Activated naive CD8-positive, alpha-beta T cell treated with anti-CD3 and anti-CD28 coated beads for 36 hours (primary cell): ENCODE measurements at regions not wholly inside any gene's neighbourhood (a gene's known extent, or its start where the extent isn't known, plus 50 kb on each side); places are given as distances from the start of the nearest gene placed in this dataset.

Source experiments
- DNase-seq: peaks from one replicate; pipeline ENCODE4 v3.0.0; 2021
- H3K27ac Mint-ChIP-seq: one replicate; pipeline ENCODE4 v1.8.0; 2022; ENCODE audit warnings: mild to moderate bottlenecking, moderate library complexity, mixed read lengths
- H3K27me3 Mint-ChIP-seq: one replicate; pipeline ENCODE4 v1.8.0; 2022; ENCODE audit warnings: mild to moderate bottlenecking, mixed read lengths
- H3K36me3 Mint-ChIP-seq: one replicate; pipeline ENCODE4 v1.8.0; 2021; ENCODE audit warnings: mild to moderate bottlenecking, mixed read lengths
- H3K4me1 Mint-ChIP-seq: one replicate; pipeline ENCODE4 v1.8.0; 2021; ENCODE audit warnings: mixed read lengths
- H3K4me3 Mint-ChIP-seq: one replicate; pipeline ENCODE4 v1.8.0; 2022; ENCODE audit warnings: mild to moderate bottlenecking, moderate library complexity, mixed read lengths
- H3K9me3 Mint-ChIP-seq: one replicate; pipeline ENCODE4 v1.8.0; 2022; ENCODE audit warnings: mixed read lengths

DNA sequence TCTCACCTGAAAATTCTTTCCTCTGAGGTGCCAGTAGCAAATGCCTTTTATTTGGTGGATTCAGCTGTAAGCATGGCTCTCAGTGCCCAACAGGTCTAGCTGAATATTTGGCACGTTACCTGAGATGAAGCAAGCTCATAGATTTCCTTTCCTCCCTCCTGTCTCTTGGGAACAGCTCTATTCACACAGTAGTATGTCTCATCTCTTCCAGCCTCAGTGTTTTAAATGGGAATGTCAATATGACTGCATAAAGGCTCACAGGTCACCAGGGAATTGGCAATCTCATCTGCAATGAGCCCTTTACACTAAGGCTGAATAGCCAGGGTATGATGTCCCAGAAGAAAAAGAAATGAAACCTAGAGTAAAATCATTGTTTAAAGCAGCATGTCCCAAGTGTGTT lies 733.5 kb downstream of the NTRK3 start:
- no peak for DNase-seq
- no peaks in the 10 kb centered on the region for H3K27me3 Mint-ChIP-seq
- H3K9me3 Mint-ChIP-seq, result no peaks in the 10 kb centered on the region
- H3K36me3 Mint-ChIP-seq, result no peaks in the 10 kb centered on the region
- H3K4me1 Mint-ChIP-seq, result no peaks in the 10 kb centered on the region
- no peak overlapping the region for H3K27ac Mint-ChIP-seq
- no peak overlapping the region for H3K4me3 Mint-ChIP-seq

DNA sequence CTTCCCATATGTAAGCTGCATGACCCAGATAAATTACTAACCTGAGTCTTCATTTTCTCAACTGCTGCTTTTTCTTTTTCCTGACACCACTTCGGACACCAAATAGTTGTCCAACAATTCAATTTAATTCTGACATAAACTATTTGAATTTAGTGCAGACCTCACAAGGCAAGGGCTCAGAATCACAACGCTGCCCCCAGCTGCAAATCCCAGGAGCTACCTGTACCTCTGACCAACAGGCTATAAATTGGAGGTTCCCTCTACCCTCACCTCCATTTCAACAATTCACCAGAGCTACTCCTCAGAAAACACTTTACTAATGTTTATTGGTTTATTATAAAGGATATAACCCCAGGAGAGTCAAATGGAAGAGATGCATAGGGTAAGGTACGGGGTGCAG lies 737.6 kb downstream of the NTRK3 start:
- Mint-ChIP-seq H3K4me3 (no peak overlapping the region), H3K36me3 (no peaks in the 10 kb centered on the region), H3K9me3 (no peaks in the 10 kb centered on the region), H3K27ac (no peak overlapping the region), H3K4me1 (no peaks in the 10 kb centered on the region), H3K27me3 (no peaks in the 10 kb centered on the region)
- DNase-seq, result no peak

DNA sequence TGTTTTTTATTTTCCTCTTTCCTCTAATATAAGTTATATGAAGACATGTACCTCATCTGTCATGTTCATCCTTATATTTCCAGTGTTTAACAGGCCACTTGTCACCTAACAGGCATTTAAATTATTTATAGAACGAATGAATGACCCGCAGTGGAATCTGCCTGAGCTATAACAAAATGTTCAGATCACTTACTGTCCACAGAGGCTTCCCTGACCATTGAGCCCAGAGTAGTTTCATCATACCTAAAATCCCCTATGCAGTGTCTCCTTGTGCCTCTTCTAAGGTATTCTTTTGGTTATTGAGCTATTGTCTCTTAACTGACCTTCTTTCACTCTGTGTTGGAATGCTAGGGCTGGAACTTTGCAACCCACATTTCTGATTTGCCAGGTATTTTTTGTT lies 748.5 kb downstream of the NTRK3 start:
- no peaks in the 10 kb centered on the region for H3K4me1 Mint-ChIP-seq
- H3K27me3 Mint-ChIP-seq, result peaks cover 5% of the 10 kb centered on the region
- H3K27ac Mint-ChIP-seq, result no peak overlapping the region
- no peak overlapping the region for H3K4me3 Mint-ChIP-seq
- no peaks in the 10 kb centered on the region for H3K36me3 Mint-ChIP-seq
- H3K9me3 Mint-ChIP-seq, result no peaks in the 10 kb centered on the region
- no peak for DNase-seq

DNA sequence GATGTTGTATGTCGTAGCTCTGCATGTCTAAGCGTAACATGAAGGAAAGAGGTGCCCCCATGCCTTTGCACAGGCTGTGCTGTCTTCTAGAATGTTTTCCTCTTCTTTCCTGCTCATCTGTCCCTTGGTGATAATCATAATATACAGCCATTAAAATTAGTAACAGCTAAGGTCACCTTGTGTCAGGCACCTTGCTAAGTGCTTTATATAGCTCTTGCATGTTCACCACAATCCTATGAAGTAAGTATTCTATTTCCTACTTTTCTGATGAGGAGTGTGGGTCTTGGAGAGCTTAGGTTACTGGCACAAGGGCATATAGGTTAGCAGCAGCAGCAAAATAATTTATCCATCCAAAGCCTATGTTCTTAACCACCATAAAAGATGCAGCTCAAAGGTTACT lies 754.4 kb downstream of the NTRK3 start:
- Mint-ChIP-seq H3K4me1 (no peaks in the 10 kb centered on the region), H3K4me3 (no peak overlapping the region), H3K9me3 (no peaks in the 10 kb centered on the region), H3K27me3 (peaks cover 5% of the 10 kb centered on the region), H3K27ac (no peak overlapping the region), H3K36me3 (no peaks in the 10 kb centered on the region)
- no peak for DNase-seq

DNA sequence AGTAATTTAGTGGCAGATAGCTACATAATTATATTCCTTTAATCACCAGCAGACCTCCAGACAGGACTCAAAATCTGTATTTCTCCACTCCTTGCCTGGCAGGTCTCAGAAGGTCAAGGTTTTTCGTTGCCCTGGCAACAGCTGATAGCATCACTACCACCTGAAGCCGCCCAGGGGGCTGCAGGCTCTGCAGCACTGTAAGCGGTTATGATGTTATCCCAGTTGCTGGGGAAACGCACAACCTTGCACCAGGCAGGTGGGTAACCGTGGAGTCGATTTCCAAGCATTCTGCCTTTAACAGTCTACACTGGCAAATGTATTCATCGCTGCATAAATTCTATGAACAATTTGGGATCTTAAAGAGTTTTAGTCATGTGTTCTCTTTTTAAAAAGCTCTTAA lies 756.3 kb downstream of the NTRK3 start:
- peaks cover 5% of the 10 kb centered on the region for H3K27me3 Mint-ChIP-seq
- H3K9me3 Mint-ChIP-seq, result no peaks in the 10 kb centered on the region
- no peaks in the 10 kb centered on the region for H3K4me1 Mint-ChIP-seq
- H3K27ac Mint-ChIP-seq, result no peak overlapping the region
- H3K4me3 Mint-ChIP-seq, result no peak overlapping the region
- H3K36me3 Mint-ChIP-seq, result no peaks in the 10 kb centered on the region
- DNase-seq, result no peak

DNA sequence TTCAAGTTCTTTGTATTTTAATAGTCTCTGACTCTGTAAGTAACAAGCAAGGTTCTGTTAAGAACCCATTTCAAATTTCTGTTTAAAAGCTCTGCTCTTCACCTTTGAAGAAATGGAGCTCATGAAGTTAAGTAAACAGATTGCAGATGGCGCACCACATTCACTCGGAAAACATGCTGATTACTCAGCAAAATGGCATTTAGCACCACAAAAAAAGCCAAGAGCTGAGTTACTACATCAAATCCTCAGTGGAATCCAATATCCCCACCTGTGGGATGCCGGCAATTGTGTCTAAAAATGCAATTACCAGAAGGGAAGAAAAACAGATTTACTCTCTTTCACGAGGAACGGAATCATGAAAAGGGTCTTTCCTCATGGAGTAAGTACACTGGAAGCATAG lies 758.0 kb downstream of the NTRK3 start:
- H3K9me3 Mint-ChIP-seq, result no peaks in the 10 kb centered on the region
- H3K4me3 Mint-ChIP-seq, result no peak overlapping the region
- H3K4me1 Mint-ChIP-seq, result no peaks in the 10 kb centered on the region
- DNase-seq, result no peak
- no peak overlapping the region for H3K27ac Mint-ChIP-seq
- peaks cover 10% of the 10 kb centered on the region for H3K27me3 Mint-ChIP-seq
- H3K36me3 Mint-ChIP-seq, result no peaks in the 10 kb centered on the region

DNA sequence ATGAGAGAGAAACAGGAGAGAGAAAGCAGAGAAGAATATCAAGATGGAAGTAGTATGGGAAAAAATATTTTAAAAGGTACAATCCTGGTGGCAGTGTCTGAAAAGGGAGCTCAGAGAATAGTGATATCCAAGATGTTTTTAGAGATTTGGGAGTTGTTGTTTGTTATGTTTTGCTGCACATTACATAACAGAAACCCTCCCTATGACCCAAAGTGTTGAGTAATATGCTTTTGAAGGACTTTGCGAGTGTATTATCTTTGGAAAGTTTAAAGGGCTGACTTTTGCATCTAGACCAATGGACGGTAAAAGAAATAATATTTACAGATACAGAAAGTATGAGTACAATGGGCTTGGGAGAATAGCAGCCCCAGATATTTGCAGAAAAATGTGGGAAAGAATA lies 759.7 kb downstream of the NTRK3 start:
- H3K4me3 Mint-ChIP-seq, result no peak overlapping the region
- no peak for DNase-seq
- H3K27ac Mint-ChIP-seq, result no peak overlapping the region
- no peaks in the 10 kb centered on the region for H3K36me3 Mint-ChIP-seq
- H3K4me1 Mint-ChIP-seq, result no peaks in the 10 kb centered on the region
- no peaks in the 10 kb centered on the region for H3K9me3 Mint-ChIP-seq
- H3K27me3 Mint-ChIP-seq, result peaks cover 10% of the 10 kb centered on the region

DNA sequence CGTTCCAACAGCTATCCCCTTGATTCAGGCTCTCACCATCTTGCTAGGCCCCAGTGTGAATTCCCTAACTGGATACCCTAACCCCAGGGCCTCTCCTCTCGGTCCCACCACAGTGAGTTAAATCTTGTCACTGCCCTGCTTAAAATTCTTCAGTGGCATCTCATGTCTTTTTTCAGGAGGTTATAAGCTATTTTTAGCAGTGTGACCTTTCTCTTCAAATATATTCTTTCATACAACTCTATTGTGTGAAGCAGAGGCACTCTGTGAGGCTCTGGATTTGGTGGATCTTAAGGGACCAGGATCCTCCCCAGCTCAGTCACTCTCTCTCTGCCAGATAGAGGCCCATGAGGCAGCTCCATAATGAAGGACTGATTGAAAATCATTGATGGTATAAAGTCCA lies 760.4 kb downstream of the NTRK3 start:
- no peak overlapping the region for H3K27ac Mint-ChIP-seq
- no peak for DNase-seq
- H3K4me3 Mint-ChIP-seq, result no peak overlapping the region
- peaks cover 10% of the 10 kb centered on the region for H3K27me3 Mint-ChIP-seq
- H3K9me3 Mint-ChIP-seq, result no peaks in the 10 kb centered on the region
- H3K4me1 Mint-ChIP-seq, result no peaks in the 10 kb centered on the region
- no peaks in the 10 kb centered on the region for H3K36me3 Mint-ChIP-seq

DNA sequence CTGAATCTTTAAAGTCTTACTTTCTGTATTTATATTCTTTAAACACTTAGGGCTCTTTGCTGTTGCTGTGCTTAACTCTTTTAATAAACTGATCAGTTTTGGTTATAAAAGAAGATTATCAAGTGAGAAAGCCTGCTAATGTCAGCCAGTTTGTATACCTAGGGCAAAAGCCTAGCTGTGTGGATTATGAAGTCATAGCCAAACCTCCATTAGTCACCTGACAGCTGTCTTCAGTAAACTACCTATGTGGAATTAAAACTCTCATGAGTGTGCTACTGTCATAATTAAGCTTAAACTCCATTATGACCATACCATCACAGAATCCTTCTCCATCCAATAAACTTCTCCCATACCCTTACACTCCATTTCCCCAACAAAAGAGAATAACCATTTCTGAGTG lies 762.7 kb downstream of the NTRK3 start:
- no peak overlapping the region for H3K27ac Mint-ChIP-seq
- no peak overlapping the region for H3K4me3 Mint-ChIP-seq
- no peak for DNase-seq
- no peaks in the 10 kb centered on the region for H3K4me1 Mint-ChIP-seq
- H3K27me3 Mint-ChIP-seq, result peaks cover 10% of the 10 kb centered on the region
- no peaks in the 10 kb centered on the region for H3K9me3 Mint-ChIP-seq
- no peaks in the 10 kb centered on the region for H3K36me3 Mint-ChIP-seq

DNA sequence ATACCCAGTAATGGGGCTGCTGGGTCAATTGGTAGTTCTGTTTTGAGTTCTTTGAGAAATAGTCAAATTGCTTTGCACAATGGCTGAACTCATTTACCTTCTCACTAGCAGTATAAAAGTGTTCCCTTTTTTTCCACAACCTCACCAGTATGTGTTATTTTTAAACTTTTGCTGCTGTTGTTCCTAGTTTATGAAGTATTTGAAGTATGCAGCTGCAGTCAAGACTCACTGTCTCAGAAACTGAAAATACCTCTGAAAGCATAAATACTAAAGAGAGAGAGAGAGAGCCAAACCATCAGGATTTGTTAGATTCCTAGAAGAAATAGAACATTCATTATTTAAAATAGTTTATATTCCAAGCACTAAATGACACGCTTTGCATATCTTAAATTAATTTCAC lies 764.2 kb downstream of the NTRK3 start:
- H3K36me3 Mint-ChIP-seq, result no peaks in the 10 kb centered on the region
- no peak overlapping the region for H3K4me3 Mint-ChIP-seq
- H3K27me3 Mint-ChIP-seq, result peaks cover 10% of the 10 kb centered on the region
- no peaks in the 10 kb centered on the region for H3K9me3 Mint-ChIP-seq
- no peaks in the 10 kb centered on the region for H3K4me1 Mint-ChIP-seq
- H3K27ac Mint-ChIP-seq, result no peak overlapping the region
- no peak for DNase-seq

DNA sequence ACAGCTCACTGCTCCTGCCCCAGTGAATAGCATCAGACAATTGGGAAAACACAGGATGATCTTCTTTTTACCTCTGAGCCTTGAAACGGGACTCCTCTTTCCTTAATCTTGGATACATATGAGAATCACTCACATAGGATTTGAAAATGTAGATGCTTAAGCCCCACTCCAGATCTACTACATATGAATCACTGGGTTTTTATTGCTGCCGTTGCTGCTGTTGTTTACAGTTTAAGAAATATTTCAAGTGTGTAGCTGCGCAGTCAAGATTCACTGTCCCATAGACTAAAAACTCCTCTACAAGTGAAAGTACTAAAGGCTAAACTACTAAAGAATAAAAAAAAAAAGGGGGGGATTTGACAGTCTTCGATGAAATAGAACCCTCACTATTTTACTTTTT lies 765.9 kb downstream of the NTRK3 start:
- peaks cover 10% of the 10 kb centered on the region for H3K27me3 Mint-ChIP-seq
- no peaks in the 10 kb centered on the region for H3K4me1 Mint-ChIP-seq
- no peak overlapping the region for H3K4me3 Mint-ChIP-seq
- no peak for DNase-seq
- no peaks in the 10 kb centered on the region for H3K36me3 Mint-ChIP-seq
- H3K9me3 Mint-ChIP-seq, result no peaks in the 10 kb centered on the region
- no peak overlapping the region for H3K27ac Mint-ChIP-seq

DNA sequence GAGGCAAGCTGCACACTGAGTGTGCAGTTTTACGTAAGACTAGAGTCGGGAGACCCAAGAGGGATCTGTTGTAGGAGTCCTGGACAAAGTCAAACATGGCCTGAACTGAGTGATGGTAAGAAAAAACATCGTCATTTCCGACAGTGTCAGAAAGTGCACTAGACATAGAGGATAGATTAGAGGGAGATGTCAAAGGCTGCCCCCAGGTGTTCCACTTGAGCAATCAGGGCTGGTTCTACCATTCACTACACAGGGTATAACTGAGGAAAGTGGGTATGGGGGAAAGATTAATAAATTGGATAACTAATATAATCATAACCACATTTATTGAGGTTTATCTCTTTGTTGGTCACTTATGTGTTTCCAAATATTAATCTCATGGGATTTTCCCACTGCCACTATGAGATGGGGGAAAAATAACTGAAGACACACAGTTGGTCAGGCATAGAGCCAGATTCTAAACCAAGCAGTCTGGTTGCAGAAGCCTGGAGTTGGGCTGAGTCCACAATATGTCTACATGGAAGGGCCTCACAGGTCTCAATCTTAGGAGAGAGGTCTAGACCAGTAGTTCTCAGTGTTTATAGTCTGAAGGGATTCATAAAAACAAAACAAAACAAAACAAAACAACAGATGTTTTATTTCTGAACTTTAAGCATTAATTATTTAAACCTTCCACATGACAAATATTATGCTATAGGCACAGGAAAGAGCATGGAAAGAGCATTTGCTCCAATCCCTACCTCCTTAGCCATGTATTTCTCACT lies 766.5 kb downstream of the NTRK3 start:
- no peaks in the 10 kb centered on the region for H3K9me3 Mint-ChIP-seq
- H3K36me3 Mint-ChIP-seq, result no peaks in the 10 kb centered on the region
- no peaks in the 10 kb centered on the region for H3K4me1 Mint-ChIP-seq
- no peak overlapping the region for H3K27ac Mint-ChIP-seq
- no peak overlapping the region for H3K4me3 Mint-ChIP-seq
- peaks cover 4% of the 10 kb centered on the region for H3K27me3 Mint-ChIP-seq
- DNase-seq, result no peak

DNA sequence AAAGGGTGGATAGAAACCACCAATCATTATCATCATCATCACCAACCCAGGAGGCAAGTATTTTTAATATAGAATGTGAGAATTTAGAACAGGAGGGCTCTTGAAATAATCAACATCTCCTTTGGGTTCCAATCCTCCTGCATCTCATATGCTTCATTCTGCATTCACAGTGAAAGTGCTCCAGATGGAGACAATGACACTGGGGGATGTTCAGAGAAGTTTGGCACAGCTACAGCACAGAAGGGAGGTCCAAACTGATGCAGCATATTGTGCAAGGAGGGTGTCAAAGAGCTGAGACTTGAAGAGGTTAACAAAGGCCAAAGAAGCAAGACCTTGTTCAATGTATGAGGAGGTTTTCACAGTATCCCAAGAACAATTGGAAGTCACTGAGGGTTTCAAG lies 767.1 kb downstream of the NTRK3 start:
- DNase-seq, result no peak
- H3K27ac Mint-ChIP-seq, result no peak overlapping the region
- H3K9me3 Mint-ChIP-seq, result no peaks in the 10 kb centered on the region
- H3K27me3 Mint-ChIP-seq, result peaks cover under 1% of the 10 kb centered on the region
- no peaks in the 10 kb centered on the region for H3K4me1 Mint-ChIP-seq
- no peaks in the 10 kb centered on the region for H3K36me3 Mint-ChIP-seq
- H3K4me3 Mint-ChIP-seq, result no peak overlapping the region

DNA sequence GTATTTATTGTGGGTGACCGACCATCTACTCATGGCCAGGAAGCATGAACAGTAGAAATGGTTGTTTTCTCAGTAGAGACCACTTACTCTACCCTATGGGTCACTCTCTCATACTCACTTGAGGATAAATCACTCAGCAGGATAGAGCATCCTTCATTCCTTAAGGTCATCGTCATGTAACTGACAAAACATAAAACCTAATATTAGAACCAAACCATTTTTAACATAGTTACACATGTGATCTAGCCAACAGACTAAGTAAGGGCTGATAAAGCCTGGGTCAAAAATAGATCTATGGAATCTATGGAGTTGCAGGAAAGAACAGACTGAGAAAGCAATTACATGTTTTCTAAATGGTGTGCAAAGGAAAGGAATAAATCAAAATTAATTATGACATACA lies 769.1 kb downstream of the NTRK3 start:
- Mint-ChIP-seq H3K36me3 (no peaks in the 10 kb centered on the region), H3K27ac (no peak overlapping the region), H3K27me3 (no peaks in the 10 kb centered on the region), H3K4me1 (no peaks in the 10 kb centered on the region), H3K9me3 (no peaks in the 10 kb centered on the region), H3K4me3 (no peak overlapping the region)
- no peak for DNase-seq

DNA sequence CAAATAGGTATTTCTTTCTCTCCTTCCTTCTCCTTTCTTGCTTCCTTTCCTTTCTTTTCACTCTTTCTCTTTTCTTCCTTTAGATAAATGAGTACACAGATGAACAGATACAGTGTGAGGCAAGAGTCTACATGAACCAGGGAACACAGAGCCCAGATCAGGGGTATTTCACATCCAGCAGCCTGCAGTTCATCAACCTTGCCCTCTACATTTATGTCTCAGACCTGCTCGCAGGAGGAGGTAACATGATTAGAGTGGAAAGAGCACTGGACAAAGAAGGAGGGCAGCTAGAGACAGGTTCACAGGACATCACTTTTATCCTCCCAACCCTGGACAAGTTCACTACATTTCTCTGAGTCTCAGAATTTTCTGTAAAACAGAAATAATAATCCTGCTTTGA lies 773.1 kb downstream of the NTRK3 start:
- Mint-ChIP-seq H3K4me1 (no peaks in the 10 kb centered on the region), H3K9me3 (no peaks in the 10 kb centered on the region), H3K27ac (no peak overlapping the region), H3K36me3 (no peaks in the 10 kb centered on the region), H3K27me3 (no peaks in the 10 kb centered on the region), H3K4me3 (no peak overlapping the region)
- DNase-seq, result no peak

DNA sequence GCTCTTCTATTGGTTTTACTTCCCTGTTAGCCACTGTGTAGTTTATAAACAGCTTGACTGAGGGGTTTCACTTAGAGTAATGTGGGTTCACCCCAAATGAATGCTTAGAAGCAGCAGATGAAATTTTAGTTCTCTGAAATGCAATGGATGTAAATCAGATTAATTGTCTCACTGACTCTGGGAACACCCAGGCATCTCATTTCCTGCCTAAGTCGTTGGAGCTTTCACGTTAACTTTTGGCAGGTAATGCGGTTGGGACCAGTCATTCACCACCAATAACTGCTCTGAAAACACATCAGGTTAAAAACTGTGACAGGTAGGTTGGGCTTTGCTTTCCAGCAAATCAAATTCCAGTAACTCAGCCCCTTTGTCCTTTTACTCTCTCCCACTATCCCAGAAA lies 775.4 kb downstream of the NTRK3 start:
- H3K4me3 Mint-ChIP-seq, result no peak overlapping the region
- H3K4me1 Mint-ChIP-seq, result no peaks in the 10 kb centered on the region
- H3K9me3 Mint-ChIP-seq, result no peaks in the 10 kb centered on the region
- no peaks in the 10 kb centered on the region for H3K36me3 Mint-ChIP-seq
- no peak for DNase-seq
- peaks cover 6% of the 10 kb centered on the region for H3K27me3 Mint-ChIP-seq
- no peak overlapping the region for H3K27ac Mint-ChIP-seq

DNA sequence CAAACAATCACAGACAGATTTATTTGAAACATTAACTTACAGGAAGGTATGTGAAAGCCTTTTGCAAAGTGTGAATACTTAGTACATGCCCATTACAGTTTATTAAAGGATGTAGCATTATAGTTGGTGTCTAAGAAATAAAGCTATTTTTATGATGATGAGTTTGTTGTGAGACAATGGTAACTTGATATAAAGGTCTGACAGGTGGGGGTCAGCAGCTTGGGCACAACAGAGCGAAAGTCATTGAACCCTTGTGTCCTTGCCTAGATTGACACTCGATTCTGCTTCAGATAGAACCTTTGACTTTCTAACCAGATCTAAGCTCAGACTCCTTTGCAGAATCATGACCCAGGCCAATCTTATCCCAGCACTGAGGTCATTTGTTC lies 777.9 kb downstream of the NTRK3 start:
- no peak for DNase-seq
- Mint-ChIP-seq H3K27me3 (peaks cover 9% of the 10 kb centered on the region), H3K4me1 (no peaks in the 10 kb centered on the region), H3K36me3 (no peaks in the 10 kb centered on the region), H3K27ac (no peak overlapping the region), H3K4me3 (no peak overlapping the region), H3K9me3 (no peaks in the 10 kb centered on the region)
